ENCODE measurements at regions not wholly inside any gene's neighbourhood (a gene's known extent, or its start where the extent isn't known, plus 50 kb on each side); places are given as distances from the start of the nearest gene placed in this dataset.

GRCh38 chr4:1556541-1557220 is 127.4 kb downstream of the FAM53A start:
- WGBS: 38% methylated on average over 31 of the region's 31 CpGs
- peaks cover 0 to 35% of the 10 kb centered on the region in 2 donors for H3K27me3 ChIP-seq (ENCODE audit: control insufficient read depth in 2 of 2, insufficient read depth in 1 of 2, low read length in 1 of 2)
- H3K27ac ChIP-seq (ENCODE audit: low read depth in 1 of 2, low read length in 1 of 2): no peak overlapping the region
- no peak overlapping the region for H3K4me3 ChIP-seq (ENCODE audit: low read length in 2 of 2)
- no peaks in the 10 kb centered on the region for H3K36me3 ChIP-seq (ENCODE audit: control insufficient read depth in 2 of 2, insufficient read depth in 2 of 2, low read length in 1 of 2)
- H3K9me3 ChIP-seq (ENCODE audit: control insufficient read depth in 2 of 2, insufficient read depth in 1 of 2, low read length in 1 of 2): no peaks in the 10 kb centered on the region
- no peak for DNase-seq (ENCODE audit: low read depth in 6 of 9, low spot score in 9 of 9)
- H3K4me1 ChIP-seq (ENCODE audit: control insufficient read depth in 2 of 2, insufficient read depth in 2 of 2, low read length in 2 of 2): no peaks in the 10 kb centered on the region

- Histone ChIP-seq H3K36me3 (ENCODE audit: control insufficient read depth in 2 of 2, insufficient read depth in 2 of 2, low read length in 1 of 2) (no peaks in the 10 kb centered on the region), H3K27me3 (ENCODE audit: control insufficient read depth in 2 of 2, insufficient read depth in 1 of 2, low read length in 1 of 2) (peaks cover 0 to 35% of the 10 kb centered on the region in 2 donors), H3K4me1 (ENCODE audit: control insufficient read depth in 2 of 2, insufficient read depth in 2 of 2, low read length in 2 of 2) (no peaks in the 10 kb centered on the region), H3K4me3 (ENCODE audit: low read length in 2 of 2) (no peak overlapping the region), H3K9me3 (ENCODE audit: control insufficient read depth in 2 of 2, insufficient read depth in 1 of 2, low read length in 1 of 2) (no peaks in the 10 kb centered on the region), H3K27ac (ENCODE audit: low read depth in 1 of 2, low read length in 1 of 2) (no peak overlapping the region)
- 93% methylated on average over 16 of the region's 16 CpGs for WGBS
- no peak for DNase-seq (ENCODE audit: low read depth in 6 of 9, low spot score in 9 of 9)
These were observed 129.2 kb downstream of the FAM53A start for GRCh38 chr4:1554876-1555265.

- Histone ChIP-seq H3K9me3 (ENCODE audit: control insufficient read depth in 2 of 2, insufficient read depth in 1 of 2, low read length in 1 of 2) (no peaks in the 10 kb centered on the region), H3K27me3 (ENCODE audit: control insufficient read depth in 2 of 2, insufficient read depth in 1 of 2, low read length in 1 of 2) (peaks cover 0 to 35% of the 10 kb centered on the region in 2 donors), H3K4me3 (ENCODE audit: low read length in 2 of 2) (no peak overlapping the region), H3K27ac (ENCODE audit: low read depth in 1 of 2, low read length in 1 of 2) (no peak overlapping the region), H3K36me3 (ENCODE audit: control insufficient read depth in 2 of 2, insufficient read depth in 2 of 2, low read length in 1 of 2) (no peaks in the 10 kb centered on the region), H3K4me1 (ENCODE audit: control insufficient read depth in 2 of 2, insufficient read depth in 2 of 2, low read length in 2 of 2) (no peaks in the 10 kb centered on the region)
- no peak for DNase-seq (ENCODE audit: low read depth in 6 of 9, low spot score in 9 of 9)
- WGBS: 82% methylated on average over 26 of the region's 26 CpGs
These were observed 129.8 kb downstream of the FAM53A start for GRCh38 chr4:1554246-1554875.

- Histone ChIP-seq H3K9me3 (ENCODE audit: control insufficient read depth in 2 of 2, insufficient read depth in 1 of 2, low read length in 1 of 2) (no peaks in the 10 kb centered on the region), H3K4me3 (ENCODE audit: low read length in 2 of 2) (no peak overlapping the region), H3K27ac (ENCODE audit: low read depth in 1 of 2, low read length in 1 of 2) (no peak overlapping the region), H3K36me3 (ENCODE audit: control insufficient read depth in 2 of 2, insufficient read depth in 2 of 2, low read length in 1 of 2) (no peaks in the 10 kb centered on the region), H3K4me1 (ENCODE audit: control insufficient read depth in 2 of 2, insufficient read depth in 2 of 2, low read length in 2 of 2) (no peaks in the 10 kb centered on the region), H3K27me3 (ENCODE audit: control insufficient read depth in 2 of 2, insufficient read depth in 1 of 2, low read length in 1 of 2) (peaks cover 3 to 44% of the 10 kb centered on the region in 2 donors)
- 89% methylated on average over 18 of the region's 18 CpGs for WGBS
- DNase-seq (ENCODE audit: low read depth in 6 of 9, low spot score in 9 of 9): no peak
These were observed 130.7 kb downstream of the FAM53A start for GRCh38 chr4:1553365-1553764.

GRCh38 chr4:1552451-1552850 is 131.7 kb downstream of the FAM53A start:
- H3K36me3 ChIP-seq (ENCODE audit: control insufficient read depth in 2 of 2, insufficient read depth in 2 of 2, low read length in 1 of 2): no peaks in the 10 kb centered on the region
- DNase-seq (ENCODE audit: low read depth in 6 of 9, low spot score in 9 of 9): no peak
- 89% methylated on average over 17 of the region's 17 CpGs for WGBS
- H3K27ac ChIP-seq (ENCODE audit: low read depth in 1 of 2, low read length in 1 of 2): no peak overlapping the region
- H3K27me3 ChIP-seq (ENCODE audit: control insufficient read depth in 2 of 2, insufficient read depth in 1 of 2, low read length in 1 of 2): peaks cover 4 to 45% of the 10 kb centered on the region in 2 donors
- H3K4me3 ChIP-seq (ENCODE audit: low read length in 2 of 2): no peak overlapping the region
- no peaks in the 10 kb centered on the region for H3K4me1 ChIP-seq (ENCODE audit: control insufficient read depth in 2 of 2, insufficient read depth in 2 of 2, low read length in 2 of 2)
- H3K9me3 ChIP-seq (ENCODE audit: control insufficient read depth in 2 of 2, insufficient read depth in 1 of 2, low read length in 1 of 2): no peaks in the 10 kb centered on the region

GRCh38 chr4:1551211-1551610 is 132.9 kb downstream of the FAM53A start:
- Histone ChIP-seq H3K27me3 (ENCODE audit: control insufficient read depth in 2 of 2, insufficient read depth in 1 of 2, low read length in 1 of 2) (peaks cover 4 to 36% of the 10 kb centered on the region in 2 donors), H3K36me3 (ENCODE audit: control insufficient read depth in 2 of 2, insufficient read depth in 2 of 2, low read length in 1 of 2) (no peaks in the 10 kb centered on the region), H3K4me1 (ENCODE audit: control insufficient read depth in 2 of 2, insufficient read depth in 2 of 2, low read length in 2 of 2) (no peaks in the 10 kb centered on the region), H3K27ac (ENCODE audit: low read depth in 1 of 2, low read length in 1 of 2) (no peak overlapping the region), H3K9me3 (ENCODE audit: control insufficient read depth in 2 of 2, insufficient read depth in 1 of 2, low read length in 1 of 2) (no peaks in the 10 kb centered on the region), H3K4me3 (ENCODE audit: low read length in 2 of 2) (no peak overlapping the region)
- no peak for DNase-seq (ENCODE audit: low read depth in 6 of 9, low spot score in 9 of 9)
- 97% methylated on average over 6 of the region's 6 CpGs for WGBS

- Histone ChIP-seq H3K4me3 (ENCODE audit: low read length in 2 of 2) (no peak overlapping the region), H3K27ac (ENCODE audit: low read depth in 1 of 2, low read length in 1 of 2) (no peak overlapping the region), H3K27me3 (ENCODE audit: control insufficient read depth in 2 of 2, insufficient read depth in 1 of 2, low read length in 1 of 2) (peaks cover 4 to 30% of the 10 kb centered on the region in 2 donors), H3K9me3 (ENCODE audit: control insufficient read depth in 2 of 2, insufficient read depth in 1 of 2, low read length in 1 of 2) (no peaks in the 10 kb centered on the region), H3K4me1 (ENCODE audit: control insufficient read depth in 2 of 2, insufficient read depth in 2 of 2, low read length in 2 of 2) (no peaks in the 10 kb centered on the region), H3K36me3 (ENCODE audit: control insufficient read depth in 2 of 2, insufficient read depth in 2 of 2, low read length in 1 of 2) (no peaks in the 10 kb centered on the region)
- peak in 1 of 9 donors; percentile 5 for DNase-seq (ENCODE audit: low read depth in 6 of 9, low spot score in 9 of 9)
- 88% methylated on average over 26 of the region's 26 CpGs for WGBS
These were observed 133.7 kb downstream of the FAM53A start for GRCh38 chr4:1550122-1551070.

- H3K27me3 ChIP-seq (ENCODE audit: control insufficient read depth in 2 of 2, insufficient read depth in 1 of 2, low read length in 1 of 2): peaks cover 4 to 25% of the 10 kb centered on the region in 2 donors
These were observed 134.5 kb downstream of the FAM53A start for GRCh38 chr4:1549638-1550035.

More at GRCh38 chr4:1549638-1550035, 134.5 kb downstream of the FAM53A start:
- 94% methylated on average over 11 of the region's 11 CpGs for WGBS
- Histone ChIP-seq H3K4me3 (ENCODE audit: low read length in 2 of 2) (no peak overlapping the region), H3K36me3 (ENCODE audit: control insufficient read depth in 2 of 2, insufficient read depth in 2 of 2, low read length in 1 of 2) (no peaks in the 10 kb centered on the region), H3K27ac (ENCODE audit: low read depth in 1 of 2, low read length in 1 of 2) (no peak overlapping the region), H3K9me3 (ENCODE audit: control insufficient read depth in 2 of 2, insufficient read depth in 1 of 2, low read length in 1 of 2) (no peaks in the 10 kb centered on the region), H3K4me1 (ENCODE audit: control insufficient read depth in 2 of 2, insufficient read depth in 2 of 2, low read length in 2 of 2) (peaks cover 0 to 3% of the 10 kb centered on the region in 2 donors)
- no peak for DNase-seq (ENCODE audit: low read depth in 6 of 9, low spot score in 9 of 9)
